HG03095 (cell line): ENCODE measurements at regions not wholly inside any gene's neighbourhood (a gene's known extent, or its start where the extent isn't known, plus 50 kb on each side); places are given as distances from the start of the nearest gene placed in this dataset.
"Not testable (repeated sequence)": the region's sequence is repeated elsewhere in the genome, so short reads cannot be mapped to it uniquely, and the experiment has no call there.

Source experiments
- ATAC-seq: cut with Tn5 transposase; IDR thresholded peaks from one replicate; pipeline ENCODE4 v1.9.1; 2021; ENCODE audit warnings: moderate library complexity; ENCODE audit not compliant: unreplicated experiment

DNA sequence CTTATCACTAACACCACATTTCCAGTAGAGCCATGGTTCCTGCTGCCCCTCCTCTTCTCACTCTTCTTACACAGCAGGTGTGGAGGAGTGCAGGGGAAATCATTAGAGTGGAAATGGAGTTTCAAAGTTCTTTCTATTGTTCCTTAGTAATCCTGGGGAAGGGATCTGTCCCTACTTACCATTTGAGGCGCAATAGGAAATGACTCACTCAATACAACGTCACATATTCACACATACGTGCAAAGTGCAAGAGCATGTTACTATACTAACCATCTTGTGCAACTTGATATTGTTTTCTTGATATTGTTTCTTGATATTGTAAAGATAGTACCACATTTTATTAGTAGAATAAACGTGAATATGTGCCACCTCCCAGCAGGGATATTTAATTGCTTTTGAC is 1010.2 kb downstream of the DNAJB9 start:
- ATAC-seq = no peak

DNA sequence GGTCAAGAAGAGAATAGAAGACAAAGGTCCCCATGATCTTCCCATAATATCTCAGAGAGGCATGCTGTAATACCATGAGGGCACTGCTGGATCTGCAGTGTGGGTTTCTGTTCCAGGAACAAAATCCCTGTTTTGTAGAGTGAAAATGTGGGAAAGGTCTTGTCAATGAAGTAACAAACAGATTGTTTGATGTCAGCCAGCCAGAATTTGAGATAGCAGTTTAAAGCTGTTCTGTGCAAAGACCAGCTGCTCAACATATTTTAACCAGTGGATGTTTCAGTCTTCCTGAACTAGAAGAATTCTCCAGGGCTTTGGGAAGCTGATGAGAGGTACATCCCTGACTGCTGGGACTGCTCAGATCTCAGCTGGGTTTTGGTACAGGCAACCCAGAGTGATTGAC is 1012.5 kb downstream of the DNAJB9 start:
- no peak for ATAC-seq

DNA sequence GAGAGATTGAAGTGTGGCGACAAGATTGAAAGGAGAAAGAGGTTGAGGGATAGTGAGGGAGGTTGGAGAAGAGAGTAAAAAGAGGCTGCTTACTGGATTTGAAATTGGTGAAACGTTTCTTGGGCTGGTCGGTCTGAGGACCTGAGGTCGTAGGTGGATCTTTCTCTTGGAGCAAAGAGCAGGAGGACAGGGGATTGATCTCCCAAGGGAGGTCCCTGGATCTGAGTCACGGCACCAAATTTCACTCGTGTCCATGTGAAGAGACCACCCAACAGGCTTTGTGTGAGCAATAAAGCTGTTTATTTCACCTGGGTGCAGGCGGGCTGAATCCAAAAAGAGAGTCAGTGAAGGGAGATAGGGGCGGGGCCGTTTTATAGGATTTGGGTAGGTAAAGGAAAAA is 1027.3 kb downstream of the DNAJB9 start:
- ATAC-seq = not testable (repeated sequence)

DNA sequence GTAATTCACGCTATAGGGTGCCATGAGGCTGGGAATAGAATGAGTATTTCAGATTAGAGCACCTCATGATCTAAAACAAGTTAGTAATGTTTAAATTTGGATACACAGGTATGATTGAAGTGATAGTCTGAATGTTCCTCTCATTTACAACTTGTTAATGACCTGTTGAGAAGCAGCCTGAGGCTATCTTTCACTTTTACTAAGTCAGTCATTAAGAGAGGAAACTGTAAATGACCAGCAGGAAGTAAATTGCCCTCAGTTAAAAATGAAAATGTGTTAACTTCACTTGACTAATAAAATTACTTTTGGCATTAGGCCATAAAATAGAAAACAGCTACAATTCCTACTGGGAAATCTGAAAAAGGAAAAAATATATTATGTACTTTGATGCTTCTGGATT is 1042.0 kb downstream of the DNAJB9 start:
- no peak for ATAC-seq

- no peak for ATAC-seq
Measured at GRCh38 chr7:109616551-109617069, 1046.9 kb downstream of the DNAJB9 start.

GRCh38 chr7:109622320-109622719 is 1052.6 kb downstream of the DNAJB9 start:
- ATAC-seq = no peak

DNA sequence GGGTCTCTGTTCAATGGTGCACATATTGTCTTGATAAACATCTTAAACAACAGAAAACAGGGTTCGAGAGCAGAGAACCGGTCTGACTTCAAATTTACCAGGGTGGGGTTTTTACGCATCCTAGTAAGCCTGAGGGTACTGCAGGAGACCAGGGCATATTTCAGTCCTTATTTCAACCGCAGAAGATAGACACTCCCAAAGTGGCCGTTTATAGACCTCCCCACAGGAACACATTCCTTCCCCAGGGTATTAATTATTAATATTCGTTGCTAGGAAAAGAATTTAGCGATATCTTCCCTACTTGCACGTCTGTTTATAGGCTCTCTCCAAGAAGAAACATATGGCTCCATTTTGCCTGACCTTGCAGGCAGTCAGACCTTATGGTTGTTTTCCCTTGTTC is 1063.2 kb downstream of the DNAJB9 start:
- not testable (repeated sequence) for ATAC-seq

GRCh38 chr7:109635374-109635773 is 1065.7 kb downstream of the DNAJB9 start:
- ATAC-seq = no peak

GRCh38 chr7:109637428-109637990 is 1067.8 kb downstream of the DNAJB9 start:
- no peak for ATAC-seq

DNA sequence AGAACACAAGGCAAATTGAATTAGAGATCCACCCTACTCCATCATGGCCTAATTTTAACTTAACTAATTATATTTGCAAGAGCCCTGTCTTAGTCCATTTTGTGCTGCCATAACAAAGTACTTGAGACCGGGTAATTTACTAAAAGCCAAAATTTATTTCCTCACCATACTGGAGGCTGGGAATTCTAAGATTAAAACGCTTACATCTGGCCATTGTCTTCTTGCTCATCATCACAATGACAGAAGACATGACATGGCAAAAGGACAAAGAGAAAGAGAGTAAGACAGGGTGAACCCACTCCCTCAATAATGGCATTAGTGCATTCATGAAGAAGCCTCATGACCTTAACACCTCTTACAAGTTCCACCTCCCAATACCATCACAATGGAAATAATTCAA is 1068.6 kb downstream of the DNAJB9 start:
- ATAC-seq = no peak

GRCh38 chr7:109639561-109639960 is 1069.9 kb downstream of the DNAJB9 start:
- no peak for ATAC-seq

GRCh38 chr7:109641445-109641844 is 1071.8 kb downstream of the DNAJB9 start:
- no peak for ATAC-seq

GRCh38 chr7:109646124-109646523 is 1076.5 kb downstream of the DNAJB9 start:
- no peak for ATAC-seq

DNA sequence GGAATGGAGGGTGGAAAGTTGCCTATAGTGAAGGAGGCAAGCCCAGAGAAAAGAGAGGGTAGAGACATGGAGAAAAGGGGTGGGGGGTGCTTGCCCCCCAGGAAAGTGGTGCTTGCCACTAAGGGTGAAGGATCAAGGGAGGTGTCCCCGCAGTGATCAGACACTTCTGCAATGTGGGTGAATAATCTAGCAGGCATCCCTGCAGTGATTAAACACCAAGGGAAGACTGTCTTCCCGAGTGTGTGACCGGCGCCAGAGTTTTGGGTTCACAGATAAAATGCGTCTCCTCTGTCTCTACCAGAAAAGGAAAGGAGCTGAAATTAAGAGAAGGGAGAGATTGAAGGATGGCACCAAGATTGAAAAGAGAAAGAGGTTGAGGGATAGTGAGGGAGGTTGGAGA is 1076.9 kb downstream of the DNAJB9 start:
- not testable (repeated sequence) for ATAC-seq

GRCh38 chr7:109647263-109647662 is 1077.6 kb downstream of the DNAJB9 start:
- not testable (repeated sequence) for ATAC-seq

- no peak for ATAC-seq
Measured at GRCh38 chr7:109659261-109659660, 1089.6 kb downstream of the DNAJB9 start.

GRCh38 chr7:109660401-109660800 is 1090.7 kb downstream of the DNAJB9 start:
- ATAC-seq = no peak

GRCh38 chr7:109663806-109664205 is 1094.1 kb downstream of the DNAJB9 start:
- ATAC-seq = no peak

DNA sequence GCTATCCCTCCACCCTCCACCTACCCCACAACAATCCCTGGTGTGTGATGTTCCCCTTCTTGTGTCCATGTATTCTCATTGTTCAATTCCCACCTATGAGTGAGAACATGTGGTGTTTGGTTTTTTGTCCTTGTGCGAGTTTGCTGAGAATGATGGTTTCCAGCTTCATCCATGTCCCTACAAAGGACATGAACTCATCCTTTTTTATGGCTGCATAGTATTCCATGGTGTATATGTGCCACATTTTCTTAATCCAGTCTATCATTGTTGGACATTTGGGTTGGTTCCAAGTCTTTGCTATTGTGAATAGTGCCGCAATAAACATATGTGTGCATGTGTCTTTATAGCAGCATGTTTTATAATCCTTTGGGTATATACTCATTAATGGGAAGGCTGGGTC is 1117.6 kb downstream of the DNAJB9 start:
- ATAC-seq = not testable (repeated sequence)

GRCh38 chr7:109692613-109693012 is 1122.9 kb downstream of the DNAJB9 start:
- not testable (repeated sequence) for ATAC-seq

- no peak for ATAC-seq
Measured at GRCh38 chr7:109694149-109695071, 1124.7 kb downstream of the DNAJB9 start.

GRCh38 chr7:109695419-109695818 is 1125.7 kb downstream of the DNAJB9 start:
- ATAC-seq = no peak
